Small intestine (tissue), 7 donors: ENCODE measurements at regions not wholly inside any gene's neighbourhood (a gene's known extent, or its start where the extent isn't known, plus 50 kb on each side); places are given as distances from the start of the nearest gene placed in this dataset.

Experiments
- DNase-seq, 2 donors: peaks; one replicate each; pipeline versions ENCODE4 v3.0.0 to v3.0.0-alpha.2; 2013
- FAIRE-seq: peaks from 2 replicates; lab custom pipeline; 2012; peaks lifted over from hg19 to GRCh38; lab: Jason Lieb, UNC
- H3K27ac ChIP-seq, 3 donors: one replicate each; pipeline ENCODE4 v1.5.1; 2013; ENCODE audit warnings: low read length in 2 of 3, mild to moderate bottlenecking in 2 of 3, control low read depth in 1 of 3, inconsistent platforms in 1 of 3, low read depth in 1 of 3, moderate library complexity in 1 of 3
- H3K27me3 ChIP-seq, 3 donors: one replicate each; pipeline ENCODE4 v1.6.1; 2013; ENCODE audit warnings: low read length in 3 of 3, inconsistent platforms in 1 of 3; ENCODE audit not compliant: control insufficient read depth in 3 of 3, insufficient read depth in 3 of 3
- H3K36me3 ChIP-seq, 3 donors: one replicate each; pipeline ENCODE4 v1.6.1; 2013; ENCODE audit warnings: low read length in 3 of 3, inconsistent platforms in 1 of 3, low read depth in 1 of 3, mild to moderate bottlenecking in 1 of 3, moderate library complexity in 1 of 3; ENCODE audit not compliant: control insufficient read depth in 3 of 3, insufficient read depth in 2 of 3
- H3K4me1 ChIP-seq, 3 donors: one replicate each; pipeline ENCODE4 v1.6.1; 2013; ENCODE audit warnings: low read length in 2 of 3, inconsistent platforms in 1 of 3, low read depth in 1 of 3, mild to moderate bottlenecking in 1 of 3, moderate library complexity in 1 of 3; ENCODE audit not compliant: control insufficient read depth in 3 of 3, insufficient read depth in 2 of 3
- H3K4me3 ChIP-seq, 3 donors: one replicate each; pipeline ENCODE4 v1.5.1; 2013; ENCODE audit warnings: low read length in 3 of 3, control low read depth in 1 of 3, inconsistent platforms in 1 of 3, low read depth in 1 of 3, mild to moderate bottlenecking in 1 of 3, moderate library complexity in 1 of 3
- H3K9me3 ChIP-seq, 2 donors: one replicate each; pipeline ENCODE4 v1.6.1; 2013; ENCODE audit warnings: low read depth in 1 of 2, low read length in 1 of 2; ENCODE audit not compliant: control insufficient read depth in 2 of 2, insufficient read depth in 1 of 2
- WGBS, 3 donors: extraction: QIAGEN DNeasy Blood & Tissue Kit; methylation state at CpG; one replicate each; pipeline ENCODE4 v1.1.7; 2013; 5-methylcytosine and 5-hydroxymethylcytosine counted together
- donor health status: healthy with polysubstance abuse.
- donor health status: control.
- donor health status: control.
- donor health status: Bipolar disorder and iron deficiency.
- donor health status: healthy.

GRCh38 chr5:125698420-125698819 lies 724.8 kb upstream of the GRAMD2B start:
- FAIRE-seq (no peak), DNase-seq (no peak)
- Histone ChIP-seq H3K4me1 (peaks cover 0 to 2% (median 0%) of the 10 kb centered on the region in 3 donors), H3K27me3 (no peaks in the 10 kb centered on the region), H3K27ac (no peak overlapping the region), H3K36me3 (no peaks in the 10 kb centered on the region), H3K9me3 (no peaks in the 10 kb centered on the region), H3K4me3 (no peak overlapping the region)
- 10 to 39% (median 20%) methylated on average over 1 of the region's 1 CpG for WGBS, 3 donors

- Histone ChIP-seq H3K4me3 (no peak overlapping the region), H3K27me3 (no peaks in the 10 kb centered on the region), H3K4me1 (peaks cover 0 to 2% (median 0%) of the 10 kb centered on the region in 3 donors), H3K27ac (no peak overlapping the region), H3K36me3 (no peaks in the 10 kb centered on the region), H3K9me3 (no peaks in the 10 kb centered on the region)
- peak in 1 of 2 donors; percentile 11 for DNase-seq
- WGBS, 3 donors, result 22 to 29% (median 28%) methylated on average over 2 of the region's 2 CpGs
- FAIRE-seq, result no peak
Observed at GRCh38 chr5:125699860-125700259, 723.3 kb upstream of the GRAMD2B start.

GRCh38 chr5:125700380-125700861 lies 722.8 kb upstream of the GRAMD2B start:
- H3K4me1 ChIP-seq, result peaks cover 0 to 2% (median 0%) of the 10 kb centered on the region in 3 donors
- H3K27me3 ChIP-seq, result no peaks in the 10 kb centered on the region
- no peak for FAIRE-seq
- H3K9me3 ChIP-seq, result no peaks in the 10 kb centered on the region
- DNase-seq, result peak; percentile 37 to 62
- peak overlapping the region in 1 of 3 donors; percentile 24 for H3K4me3 ChIP-seq
- H3K36me3 ChIP-seq, result no peaks in the 10 kb centered on the region
- WGBS, 3 donors, result 4 to 20% (median 14%) methylated on average over 8 of the region's 8 CpGs
- peak overlapping the region in 1 of 3 donors; percentile 50 for H3K27ac ChIP-seq

GRCh38 chr5:125703616-125704015 lies 719.6 kb upstream of the GRAMD2B start:
- Histone ChIP-seq H3K27ac (no peak overlapping the region), H3K36me3 (no peaks in the 10 kb centered on the region), H3K4me1 (peaks cover 0 to 2% (median 0%) of the 10 kb centered on the region in 3 donors), H3K4me3 (no peak overlapping the region), H3K9me3 (no peaks in the 10 kb centered on the region), H3K27me3 (no peaks in the 10 kb centered on the region)
- no peak for FAIRE-seq
- DNase-seq, result no peak

- 48 to 88% (median 86%) methylated on average over 1 of the region's 1 CpG for WGBS, 3 donors
- FAIRE-seq (no peak), DNase-seq (no peak)
- Histone ChIP-seq H3K36me3 (no peaks in the 10 kb centered on the region), H3K9me3 (no peaks in the 10 kb centered on the region), H3K27ac (no peak overlapping the region), H3K27me3 (no peaks in the 10 kb centered on the region), H3K4me1 (peaks cover 0 to 2% (median 0%) of the 10 kb centered on the region in 3 donors), H3K4me3 (no peak overlapping the region)
Observed at GRCh38 chr5:125704888-125705287, 718.3 kb upstream of the GRAMD2B start.

GRCh38 chr5:125708583-125708982 lies 714.6 kb upstream of the GRAMD2B start:
- no peak overlapping the region for H3K4me3 ChIP-seq
- FAIRE-seq, result no peak
- no peaks in the 10 kb centered on the region for H3K4me1 ChIP-seq
- WGBS, 3 donors, result 64 to 92% (median 89%) methylated on average over 2 of the region's 2 CpGs
- DNase-seq, result no peak
- H3K27me3 ChIP-seq, result no peaks in the 10 kb centered on the region
- H3K36me3 ChIP-seq, result no peaks in the 10 kb centered on the region
- H3K27ac ChIP-seq, result no peak overlapping the region
- H3K9me3 ChIP-seq, result no peaks in the 10 kb centered on the region

- Histone ChIP-seq H3K9me3 (no peaks in the 10 kb centered on the region), H3K4me3 (no peak overlapping the region), H3K4me1 (no peaks in the 10 kb centered on the region), H3K36me3 (no peaks in the 10 kb centered on the region), H3K27me3 (no peaks in the 10 kb centered on the region), H3K27ac (no peak overlapping the region)
- WGBS, 3 donors, result 93 to 97% (median 94%) methylated on average over 2 of the region's 2 CpGs
- DNase-seq, result no peak
- FAIRE-seq, result no peak
Observed at GRCh38 chr5:125710745-125711144, 712.5 kb upstream of the GRAMD2B start.

- DNase-seq (no peak), FAIRE-seq (no peak)
- 30 to 45% (median 42%) methylated on average over 1 of the region's 1 CpG for WGBS, 3 donors
Observed at GRCh38 chr5:125712397-125712796, 710.8 kb upstream of the GRAMD2B start.

More at GRCh38 chr5:125712397-125712796, 710.8 kb upstream of the GRAMD2B start:
- no peaks in the 10 kb centered on the region for H3K9me3 ChIP-seq
- no peak overlapping the region for H3K4me3 ChIP-seq
- H3K36me3 ChIP-seq, result no peaks in the 10 kb centered on the region
- no peaks in the 10 kb centered on the region for H3K4me1 ChIP-seq
- H3K27ac ChIP-seq, result no peak overlapping the region
- no peaks in the 10 kb centered on the region for H3K27me3 ChIP-seq
